AG04450 (cell line): ENCODE measurements at regions not wholly inside any gene's neighbourhood (a gene's known extent, or its start where the extent isn't known, plus 50 kb on each side); places are given as distances from the start of the nearest gene placed in this dataset.

Experiments
- CTCF ChIA-PET: fragments of 300-600, 350-600 bp; formaldehyde crosslinking; extraction: SDS; loops from one replicate; lab custom pipeline; 2022; ENCODE audit warnings: antibody characterized with exemption, inconsistent platforms; lab: Charles Lee
- POLR2A ChIA-PET: fragments of 350-600 bp; formaldehyde crosslinking; extraction: SDS; loops from one replicate; lab custom pipeline; 2021; ENCODE audit warnings: antibody characterized with exemption, inconsistent platforms; lab: Yijun Ruan, JAX
- DNase-seq: peaks from one replicate; pipeline ENCODE4 v3.0.0-alpha.2; 2011; ENCODE audit warnings: low read depth, low spot score
- H3K27ac ChIP-seq: one replicate; pipeline ENCODE4 v1.5.1; 2012; ENCODE audit warnings: low read depth, low read length, control low read depth
- H3K27me3 ChIP-seq: one replicate; pipeline ENCODE4 v1.6.0; 2012; ENCODE audit warnings: low read length; ENCODE audit not compliant: control insufficient read depth, insufficient read depth
- H3K4me3 ChIP-seq: 2 replicates; pipeline ENCODE4 v1.5.1; 2011; ENCODE audit warnings: mild to moderate bottlenecking, low read depth, low read length, control low read depth
- H3K9me3 ChIP-seq: 2 replicates; pipeline ENCODE4 v1.5.1; 2012; ENCODE audit warnings: low read length; ENCODE audit not compliant: control insufficient read depth, insufficient read depth
- TF ChIP-seq, protein P1 (sequence below): IDR thresholded peaks from 2 replicates; pipeline ENCODE4 v1.5.1; 2011; ENCODE audit warnings: low read depth, low read length, control low read depth, inconsistent platforms

DNA sequence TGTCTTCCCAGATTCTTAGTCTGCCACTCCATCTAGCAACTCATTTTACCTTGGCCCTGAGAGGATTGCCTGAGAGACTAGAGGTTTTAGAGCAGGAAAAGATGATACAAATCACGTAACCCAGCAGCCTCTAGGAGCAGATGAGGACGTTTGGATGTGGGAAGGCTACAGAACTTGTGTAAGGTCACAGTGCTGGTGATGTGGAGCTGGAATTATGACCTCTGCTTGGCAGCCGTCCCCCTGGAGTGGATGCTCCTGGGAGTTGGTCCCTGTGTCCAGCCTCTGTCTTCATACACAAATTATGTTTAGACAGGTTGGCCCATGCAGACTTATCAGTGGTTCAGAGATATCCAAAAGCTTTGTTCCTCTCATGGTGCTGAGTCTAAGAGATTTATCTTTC, 499.0 kb downstream of the EBF1 start:
- TF ChIP-seq, protein P1, sequence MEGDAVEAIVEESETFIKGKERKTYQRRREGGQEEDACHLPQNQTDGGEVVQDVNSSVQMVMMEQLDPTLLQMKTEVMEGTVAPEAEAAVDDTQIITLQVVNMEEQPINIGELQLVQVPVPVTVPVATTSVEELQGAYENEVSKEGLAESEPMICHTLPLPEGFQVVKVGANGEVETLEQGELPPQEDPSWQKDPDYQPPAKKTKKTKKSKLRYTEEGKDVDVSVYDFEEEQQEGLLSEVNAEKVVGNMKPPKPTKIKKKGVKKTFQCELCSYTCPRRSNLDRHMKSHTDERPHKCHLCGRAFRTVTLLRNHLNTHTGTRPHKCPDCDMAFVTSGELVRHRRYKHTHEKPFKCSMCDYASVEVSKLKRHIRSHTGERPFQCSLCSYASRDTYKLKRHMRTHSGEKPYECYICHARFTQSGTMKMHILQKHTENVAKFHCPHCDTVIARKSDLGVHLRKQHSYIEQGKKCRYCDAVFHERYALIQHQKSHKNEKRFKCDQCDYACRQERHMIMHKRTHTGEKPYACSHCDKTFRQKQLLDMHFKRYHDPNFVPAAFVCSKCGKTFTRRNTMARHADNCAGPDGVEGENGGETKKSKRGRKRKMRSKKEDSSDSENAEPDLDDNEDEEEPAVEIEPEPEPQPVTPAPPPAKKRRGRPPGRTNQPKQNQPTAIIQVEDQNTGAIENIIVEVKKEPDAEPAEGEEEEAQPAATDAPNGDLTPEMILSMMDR = no peak
- ChIA-PET CTCF (no interaction called here), POLR2A (no interaction called here)
- no peak for DNase-seq
- H3K27me3 ChIP-seq = no peaks in the 10 kb centered on the region
- no peaks in the 10 kb centered on the region for H3K9me3 ChIP-seq
- H3K27ac ChIP-seq = no peak overlapping the region
- H3K4me3 ChIP-seq = no peak overlapping the region

DNA sequence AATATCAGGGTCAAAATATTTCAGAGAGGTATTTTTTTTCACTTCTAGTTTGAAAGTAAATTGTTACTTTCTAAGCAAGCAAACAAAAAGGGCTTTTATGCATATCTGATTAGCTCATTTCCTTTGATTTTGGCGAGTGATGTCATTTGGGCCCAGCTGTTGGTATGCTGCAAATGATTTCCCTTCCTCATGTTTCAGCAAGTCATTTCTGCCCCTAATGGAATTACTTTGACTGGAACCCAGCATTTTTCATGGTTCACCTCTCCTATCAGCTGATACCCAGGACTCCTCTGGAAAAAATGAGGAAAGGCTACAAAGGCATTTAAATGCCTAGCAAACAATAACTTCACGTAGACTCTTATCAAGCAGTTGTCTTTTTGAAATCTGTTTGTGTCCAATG, 500.6 kb downstream of the EBF1 start:
- no peak for DNase-seq
- no peak overlapping the region for H3K27ac ChIP-seq
- no peaks in the 10 kb centered on the region for H3K27me3 ChIP-seq
- H3K4me3 ChIP-seq = no peak overlapping the region
- H3K9me3 ChIP-seq = no peaks in the 10 kb centered on the region
- TF ChIP-seq, protein P1 = no peak
- POLR2A ChIA-PET = no interaction called here
- CTCF ChIA-PET = no interaction called here

DNA sequence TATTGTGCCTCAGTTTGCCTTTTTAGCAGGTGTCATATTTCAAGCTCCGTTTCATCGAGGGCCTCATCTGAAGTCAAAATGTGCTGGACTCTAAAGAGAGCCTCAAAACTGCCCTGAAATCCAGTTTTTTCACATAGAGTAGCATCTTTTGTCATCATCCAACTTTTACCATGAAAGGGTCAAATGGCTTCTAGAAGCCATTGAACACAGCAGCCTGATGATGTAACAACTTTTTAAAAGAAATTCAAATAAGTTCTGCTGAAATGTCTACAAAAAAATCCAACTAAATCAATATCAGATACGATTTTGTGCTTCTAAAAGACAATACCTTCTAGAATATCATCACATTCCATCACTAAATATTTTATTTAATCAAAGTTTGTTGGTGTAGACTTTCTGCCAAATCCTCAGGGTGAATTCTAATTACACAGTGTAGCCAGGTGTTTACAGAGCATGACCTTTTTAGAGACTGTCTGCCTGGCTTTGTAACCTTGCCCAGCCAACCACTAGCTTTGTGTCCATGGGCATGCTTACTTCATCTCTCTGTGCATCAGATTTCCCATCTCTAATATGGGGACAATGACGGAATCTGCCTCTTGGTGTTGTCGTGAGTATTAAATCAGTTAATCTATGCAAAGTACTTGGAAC, 505.0 kb downstream of the EBF1 start:
- TF ChIP-seq, protein P1 = no peak
- ChIA-PET POLR2A (no interaction called here), CTCF (no interaction called here)
- DNase-seq = no peak
- Histone ChIP-seq H3K4me3 (no peak overlapping the region), H3K27ac (no peak overlapping the region), H3K9me3 (no peaks in the 10 kb centered on the region), H3K27me3 (no peaks in the 10 kb centered on the region)

DNA sequence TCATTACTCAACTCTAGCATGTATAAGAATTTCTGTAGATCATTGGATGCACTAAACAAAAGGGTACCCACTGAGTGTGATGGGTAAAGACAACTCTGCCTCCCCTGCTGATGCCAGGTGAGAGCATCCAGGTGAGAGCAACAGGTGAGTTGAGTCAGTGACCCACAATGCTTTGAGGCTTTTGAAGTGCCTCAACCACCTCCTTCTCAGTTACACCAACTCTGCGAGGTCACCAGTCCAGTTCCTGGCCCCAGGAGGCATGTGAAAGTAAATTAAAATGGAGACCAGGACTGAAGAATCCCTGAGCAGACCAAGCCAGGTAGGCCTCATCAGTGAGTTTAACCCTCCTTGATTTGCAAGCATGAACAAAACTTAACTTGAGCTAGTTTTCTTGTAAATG, 505.8 kb downstream of the EBF1 start:
- CTCF ChIA-PET = no interaction called here
- DNase-seq = no peak
- POLR2A ChIA-PET = no interaction called here

DNA sequence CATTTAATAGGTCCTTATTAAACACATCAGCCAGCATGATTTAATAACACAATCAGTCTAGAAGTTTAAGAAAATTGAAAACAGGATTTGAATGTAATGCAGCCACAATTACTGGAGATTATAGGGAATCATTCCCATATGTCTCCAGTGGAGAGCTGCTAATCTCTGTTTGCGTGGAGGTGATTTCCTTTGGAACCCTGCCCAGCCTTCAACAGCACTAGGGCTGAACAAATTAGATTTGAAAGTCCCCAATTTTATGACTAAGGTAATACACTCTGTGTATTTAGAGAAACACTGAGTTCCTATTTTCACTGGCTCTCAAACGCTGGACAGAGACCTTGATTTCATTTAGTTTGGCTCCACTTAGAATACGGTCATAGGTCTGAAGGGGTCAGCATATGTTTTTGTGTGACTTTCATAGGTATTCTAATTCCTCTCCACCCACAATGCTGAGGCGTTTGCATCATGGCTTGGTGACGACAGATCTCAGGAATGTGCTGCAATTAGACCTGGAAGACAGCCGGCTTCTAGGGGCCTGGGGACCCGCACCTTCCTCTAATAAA, 508.3 kb downstream of the EBF1 start:
- H3K27ac ChIP-seq = no peak overlapping the region

More for the DNA sequence above, 505.8 kb downstream of the EBF1 start:
- no peak overlapping the region for H3K4me3 ChIP-seq
- H3K9me3 ChIP-seq = no peaks in the 10 kb centered on the region
- TF ChIP-seq, protein P1 = no peak
- no peak overlapping the region for H3K27ac ChIP-seq
- no peaks in the 10 kb centered on the region for H3K27me3 ChIP-seq

More for the DNA sequence above, 508.3 kb downstream of the EBF1 start:
- no peaks in the 10 kb centered on the region for H3K9me3 ChIP-seq
- ChIA-PET POLR2A (no interaction called here), CTCF (no interaction called here)
- TF ChIP-seq, protein P1 = no peak
- no peak for DNase-seq
- H3K27me3 ChIP-seq = no peaks in the 10 kb centered on the region
- H3K4me3 ChIP-seq = no peak overlapping the region
